Skeletal muscle cell (primary cell): ENCODE measurements at regions not wholly inside any gene's neighbourhood (a gene's known extent, or its start where the extent isn't known, plus 50 kb on each side); places are given as distances from the start of the nearest gene placed in this dataset.

Experiments used
- DNase-seq: peaks from one replicate; pipeline ENCODE4 v3.0.0-alpha.2; 2010; ENCODE audit warnings: low read depth
- H3K4me3 ChIP-seq: 2 replicates; pipeline ENCODE4 v1.5.1; 2011; ENCODE audit warnings: low read depth, mild to moderate bottlenecking, control low read depth, low read length, moderate library complexity

- no peak overlapping the region for H3K4me3 ChIP-seq
- no peak for DNase-seq
These were observed 559.1 kb upstream of the TRPC7 start for GRCh38 chr5:136924490-136924889.

GRCh38 chr5:136910625-136911024, 545.3 kb upstream of the TRPC7 start:
- H3K4me3 ChIP-seq: no peak overlapping the region
- DNase-seq: no peak

GRCh38 chr5:136909906-136910305, 544.6 kb upstream of the TRPC7 start:
- H3K4me3 ChIP-seq: no peak overlapping the region
- no peak for DNase-seq

GRCh38 chr5:136907371-136907770, 542.0 kb upstream of the TRPC7 start:
- H3K4me3 ChIP-seq: no peak overlapping the region
- DNase-seq: no peak

- DNase-seq: no peak
- no peak overlapping the region for H3K4me3 ChIP-seq
These were observed 541.2 kb upstream of the TRPC7 start for GRCh38 chr5:136906545-136906944.

GRCh38 chr5:136905571-136905970, 540.2 kb upstream of the TRPC7 start:
- H3K4me3 ChIP-seq: no peak overlapping the region
- no peak for DNase-seq

GRCh38 chr5:136894070-136894469, 528.7 kb upstream of the TRPC7 start:
- no peak for DNase-seq
- H3K4me3 ChIP-seq: no peak overlapping the region

GRCh38 chr5:136892000-136892399, 526.7 kb upstream of the TRPC7 start:
- H3K4me3 ChIP-seq: no peak overlapping the region
- no peak for DNase-seq

- no peak for DNase-seq
- H3K4me3 ChIP-seq: no peak overlapping the region
These were observed 526.0 kb upstream of the TRPC7 start for GRCh38 chr5:136891175-136891972.

GRCh38 chr5:136890431-136891148, 525.2 kb upstream of the TRPC7 start:
- no peak overlapping the region for H3K4me3 ChIP-seq
- DNase-seq: no peak

GRCh38 chr5:136886608-136887007, 521.3 kb upstream of the TRPC7 start:
- peak; percentile 2 for DNase-seq

GRCh38 chr5:136864960-136865359, 499.6 kb upstream of the TRPC7 start:
- no peak overlapping the region for H3K4me3 ChIP-seq
- DNase-seq: no peak

More at GRCh38 chr5:136886608-136887007, 521.3 kb upstream of the TRPC7 start:
- H3K4me3 ChIP-seq: no peak overlapping the region

- no peak overlapping the region for H3K4me3 ChIP-seq
- DNase-seq: no peak
These were observed 491.3 kb upstream of the TRPC7 start for GRCh38 chr5:136856648-136857047.

- no peak overlapping the region for H3K4me3 ChIP-seq
- DNase-seq: no peak
These were observed 488.6 kb upstream of the TRPC7 start for GRCh38 chr5:136853971-136854370.

GRCh38 chr5:136840601-136841000, 475.3 kb upstream of the TRPC7 start:
- DNase-seq: no peak
- no peak overlapping the region for H3K4me3 ChIP-seq

GRCh38 chr5:136836093-136836492, 470.7 kb upstream of the TRPC7 start:
- no peak overlapping the region for H3K4me3 ChIP-seq
- no peak for DNase-seq

GRCh38 chr5:136820848-136821247, 455.5 kb upstream of the TRPC7 start:
- DNase-seq: no peak
- H3K4me3 ChIP-seq: no peak overlapping the region

GRCh38 chr5:136819526-136820302, 454.4 kb upstream of the TRPC7 start:
- H3K4me3 ChIP-seq: no peak overlapping the region
- no peak for DNase-seq

GRCh38 chr5:136816327-136816726, 451.0 kb upstream of the TRPC7 start:
- DNase-seq: no peak
- H3K4me3 ChIP-seq: no peak overlapping the region
